AG04450 (cell line): ENCODE measurements at regions not wholly inside any gene's neighbourhood (a gene's known extent, or its start where the extent isn't known, plus 50 kb on each side); places are given as distances from the start of the nearest gene placed in this dataset.

ENCODE experiments used
- CTCF ChIA-PET: fragments of 300-600, 350-600 bp; formaldehyde crosslinking; extraction: SDS; loops from one replicate; lab custom pipeline; 2022; ENCODE audit warnings: antibody characterized with exemption, inconsistent platforms; lab: Charles Lee
- POLR2A ChIA-PET: fragments of 350-600 bp; formaldehyde crosslinking; extraction: SDS; loops from one replicate; lab custom pipeline; 2021; ENCODE audit warnings: antibody characterized with exemption, inconsistent platforms; lab: Yijun Ruan, JAX
- DNase-seq: peaks from one replicate; pipeline ENCODE4 v3.0.0-alpha.2; 2011; ENCODE audit warnings: low read depth, low spot score
- H3K27ac ChIP-seq: one replicate; pipeline ENCODE4 v1.5.1; 2012; ENCODE audit warnings: low read depth, low read length, control low read depth
- H3K27me3 ChIP-seq: one replicate; pipeline ENCODE4 v1.6.0; 2012; ENCODE audit warnings: low read length; ENCODE audit not compliant: control insufficient read depth, insufficient read depth
- H3K4me3 ChIP-seq: 2 replicates; pipeline ENCODE4 v1.5.1; 2011; ENCODE audit warnings: mild to moderate bottlenecking, low read depth, low read length, control low read depth
- H3K9me3 ChIP-seq: 2 replicates; pipeline ENCODE4 v1.5.1; 2012; ENCODE audit warnings: low read length; ENCODE audit not compliant: control insufficient read depth, insufficient read depth
- TF ChIP-seq, protein P1 (sequence below): IDR thresholded peaks from 2 replicates; pipeline ENCODE4 v1.5.1; 2011; ENCODE audit warnings: low read depth, low read length, control low read depth, inconsistent platforms

DNA sequence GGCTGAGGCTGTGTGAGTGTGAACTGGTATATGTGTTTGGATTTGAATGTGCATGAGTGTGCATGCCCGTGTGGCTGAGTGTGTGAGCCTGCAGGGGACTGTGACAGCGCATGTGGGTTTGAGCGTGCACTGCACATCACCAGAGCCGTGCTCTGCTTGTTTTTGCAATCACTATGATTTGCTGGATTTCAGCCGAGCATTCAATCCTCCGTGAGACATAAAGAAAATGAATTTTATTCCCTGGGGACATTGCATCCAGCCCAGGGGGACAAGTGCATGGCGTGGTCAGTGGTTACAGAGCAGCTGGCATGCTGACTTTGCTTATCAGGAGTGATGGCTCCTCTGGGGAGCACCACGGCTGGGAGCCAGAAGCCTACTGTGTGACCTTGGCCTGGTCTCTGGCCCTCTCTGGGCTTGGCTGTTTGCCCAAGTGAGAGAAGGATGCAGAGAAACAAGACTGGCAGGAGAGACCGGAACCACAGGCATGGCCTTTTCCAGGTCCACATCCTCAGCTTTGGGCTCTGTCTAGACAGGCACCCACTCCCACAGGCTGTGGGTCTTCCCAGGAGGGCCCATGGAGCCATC lies 160.2 kb upstream of the UNC5B start:
- CTCF ChIA-PET: no interaction called here
- DNase-seq: no peak
- H3K27me3 ChIP-seq: peaks cover 30% of the 10 kb centered on the region

DNA sequence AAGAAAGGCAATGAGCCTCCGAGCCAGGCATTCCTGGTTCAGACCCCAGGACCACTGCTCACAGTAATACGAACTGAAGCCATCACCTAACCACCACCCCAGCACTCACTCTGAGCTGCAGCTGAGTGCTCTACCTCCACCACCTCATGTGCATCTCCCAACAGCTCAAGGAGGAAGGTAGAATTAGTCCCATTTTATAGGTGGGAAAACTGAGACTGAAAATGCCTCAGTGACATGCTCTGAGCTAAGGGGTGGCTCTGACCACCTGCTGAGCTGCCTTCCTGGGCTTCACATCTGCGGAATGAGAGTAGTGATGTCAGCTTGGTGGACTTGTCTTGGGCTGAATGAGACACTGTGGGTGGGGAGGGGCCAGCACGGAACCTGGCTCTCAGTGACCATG lies 159.7 kb upstream of the UNC5B start:
- TF ChIP-seq, protein P1, sequence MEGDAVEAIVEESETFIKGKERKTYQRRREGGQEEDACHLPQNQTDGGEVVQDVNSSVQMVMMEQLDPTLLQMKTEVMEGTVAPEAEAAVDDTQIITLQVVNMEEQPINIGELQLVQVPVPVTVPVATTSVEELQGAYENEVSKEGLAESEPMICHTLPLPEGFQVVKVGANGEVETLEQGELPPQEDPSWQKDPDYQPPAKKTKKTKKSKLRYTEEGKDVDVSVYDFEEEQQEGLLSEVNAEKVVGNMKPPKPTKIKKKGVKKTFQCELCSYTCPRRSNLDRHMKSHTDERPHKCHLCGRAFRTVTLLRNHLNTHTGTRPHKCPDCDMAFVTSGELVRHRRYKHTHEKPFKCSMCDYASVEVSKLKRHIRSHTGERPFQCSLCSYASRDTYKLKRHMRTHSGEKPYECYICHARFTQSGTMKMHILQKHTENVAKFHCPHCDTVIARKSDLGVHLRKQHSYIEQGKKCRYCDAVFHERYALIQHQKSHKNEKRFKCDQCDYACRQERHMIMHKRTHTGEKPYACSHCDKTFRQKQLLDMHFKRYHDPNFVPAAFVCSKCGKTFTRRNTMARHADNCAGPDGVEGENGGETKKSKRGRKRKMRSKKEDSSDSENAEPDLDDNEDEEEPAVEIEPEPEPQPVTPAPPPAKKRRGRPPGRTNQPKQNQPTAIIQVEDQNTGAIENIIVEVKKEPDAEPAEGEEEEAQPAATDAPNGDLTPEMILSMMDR: no peak
- Histone ChIP-seq H3K4me3 (no peak overlapping the region), H3K27ac (no peak overlapping the region), H3K27me3 (peaks cover 27% of the 10 kb centered on the region), H3K9me3 (no peaks in the 10 kb centered on the region)
- POLR2A ChIA-PET: no interaction called here
- no peak for DNase-seq
- CTCF ChIA-PET: no interaction called here

More for the DNA sequence above, 160.2 kb upstream of the UNC5B start:
- POLR2A ChIA-PET: no interaction called here
- TF ChIP-seq, protein P1: no peak
- no peak overlapping the region for H3K4me3 ChIP-seq
- no peak overlapping the region for H3K27ac ChIP-seq
- H3K9me3 ChIP-seq: no peaks in the 10 kb centered on the region

DNA sequence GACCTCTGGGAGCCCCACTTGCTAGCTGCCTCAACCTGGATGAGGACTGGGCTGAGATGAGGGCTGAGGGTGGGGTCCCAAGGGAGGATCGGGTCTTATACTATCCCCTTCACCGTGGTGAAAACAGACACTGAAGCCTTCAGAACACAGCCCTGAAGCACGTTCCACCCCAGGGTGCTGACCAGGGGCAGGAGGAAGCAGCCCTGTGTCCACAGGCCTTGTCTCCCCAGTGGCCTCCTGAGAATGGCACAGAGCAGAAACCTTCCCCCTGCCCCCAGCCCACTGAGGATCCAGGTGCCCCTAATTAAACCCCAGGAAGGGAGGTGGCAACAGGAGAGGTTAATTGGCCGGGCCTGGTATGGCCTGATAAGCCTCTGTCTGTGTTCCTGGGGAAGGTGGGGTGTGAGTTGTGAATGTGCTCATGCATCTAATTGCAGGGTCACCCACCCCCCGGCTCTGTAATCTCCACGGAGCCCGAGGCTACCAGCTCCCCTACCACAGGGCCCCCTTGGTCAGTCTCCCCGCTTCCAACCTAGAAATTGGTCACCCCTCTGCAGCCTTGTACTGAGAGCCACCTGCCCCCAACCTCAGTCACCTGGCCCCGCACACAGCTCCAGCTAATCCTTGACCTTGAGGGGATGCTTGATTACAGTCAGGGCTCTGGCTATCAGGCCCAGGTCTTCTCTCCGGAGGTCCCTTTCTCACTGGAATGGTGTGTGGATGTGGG lies 159.0 kb upstream of the UNC5B start:
- H3K27me3 ChIP-seq: peaks cover 27% of the 10 kb centered on the region
- TF ChIP-seq, protein P1: no peak
- no peak for DNase-seq
- CTCF ChIA-PET: no interaction called here
- H3K27ac ChIP-seq: no peak overlapping the region
- POLR2A ChIA-PET: no interaction called here
- H3K4me3 ChIP-seq: no peak overlapping the region
- no peaks in the 10 kb centered on the region for H3K9me3 ChIP-seq

DNA sequence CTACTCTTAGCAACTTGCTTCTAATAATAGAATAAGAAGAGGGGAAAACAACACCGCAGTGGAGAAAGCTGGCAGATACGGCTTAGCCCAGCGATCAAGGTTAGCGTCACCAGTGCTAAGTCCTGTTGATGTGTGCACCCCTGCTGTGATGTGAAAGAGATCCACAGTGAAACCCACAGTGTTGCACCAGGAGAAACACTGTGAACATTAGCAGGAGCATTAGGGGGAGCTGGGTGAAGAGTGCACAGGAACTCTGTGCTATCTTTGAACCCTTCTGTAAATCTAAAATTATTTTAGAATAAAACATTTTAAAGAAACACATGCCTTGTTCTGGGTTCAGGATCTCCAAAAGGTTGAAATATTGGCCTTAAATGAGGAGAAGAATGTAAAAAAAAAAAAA lies 154.1 kb upstream of the UNC5B start:
- TF ChIP-seq, protein P1: no peak
- DNase-seq: no peak
- CTCF ChIA-PET: no interaction called here
- H3K27me3 ChIP-seq: peaks cover 22% of the 10 kb centered on the region
- no peak overlapping the region for H3K27ac ChIP-seq
- no peaks in the 10 kb centered on the region for H3K9me3 ChIP-seq
- H3K4me3 ChIP-seq: no peak overlapping the region
- POLR2A ChIA-PET: no interaction called here

DNA sequence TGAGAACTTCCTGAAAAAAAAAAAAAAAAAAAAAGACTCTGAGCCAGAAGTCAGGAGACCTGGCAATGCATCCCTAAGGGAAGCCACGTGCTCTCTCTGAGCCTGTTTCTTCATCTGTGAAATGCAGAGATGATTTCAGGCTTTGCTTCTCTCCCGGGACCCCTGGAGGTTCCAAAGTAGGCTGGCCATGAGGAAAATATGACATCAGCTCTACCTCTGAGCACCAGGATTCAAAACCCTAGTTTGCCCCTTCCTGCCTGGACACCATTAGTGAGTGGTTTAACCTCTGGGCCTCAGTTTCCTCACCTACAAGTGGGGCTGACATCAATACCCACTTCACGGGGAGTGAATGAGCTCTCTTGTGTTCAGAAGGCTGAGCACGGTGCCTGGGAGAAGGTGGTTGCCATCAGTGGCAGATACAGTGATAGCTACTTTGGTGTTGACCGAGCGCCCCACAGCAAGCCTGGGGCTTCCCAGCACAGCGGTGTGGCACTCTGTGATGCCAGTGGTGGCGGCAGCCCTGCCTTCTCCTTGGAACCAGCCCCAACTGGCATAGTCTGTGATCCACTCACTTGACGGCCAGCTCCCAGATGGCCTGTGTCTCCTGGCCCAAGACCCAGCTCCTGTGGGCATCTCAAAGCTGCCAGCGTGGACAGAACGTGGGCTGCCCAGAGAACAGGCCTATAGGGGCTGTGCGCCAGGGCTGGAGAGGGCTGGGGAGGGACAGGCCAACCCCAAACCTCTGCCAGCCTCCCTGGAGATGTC lies 153.1 kb upstream of the UNC5B start:
- DNase-seq: no peak
- no peak overlapping the region for H3K27ac ChIP-seq
- peaks cover 22% of the 10 kb centered on the region for H3K27me3 ChIP-seq
- no peak overlapping the region for H3K4me3 ChIP-seq
- no peaks in the 10 kb centered on the region for H3K9me3 ChIP-seq
- ChIA-PET POLR2A (no interaction called here), CTCF (no interaction called here)
- TF ChIP-seq, protein P1: no peak
